ENCODE measurements at regions not wholly inside any gene's neighbourhood (a gene's known extent, or its start where the extent isn't known, plus 50 kb on each side); places are given as distances from the start of the nearest gene placed in this dataset.

DNA sequence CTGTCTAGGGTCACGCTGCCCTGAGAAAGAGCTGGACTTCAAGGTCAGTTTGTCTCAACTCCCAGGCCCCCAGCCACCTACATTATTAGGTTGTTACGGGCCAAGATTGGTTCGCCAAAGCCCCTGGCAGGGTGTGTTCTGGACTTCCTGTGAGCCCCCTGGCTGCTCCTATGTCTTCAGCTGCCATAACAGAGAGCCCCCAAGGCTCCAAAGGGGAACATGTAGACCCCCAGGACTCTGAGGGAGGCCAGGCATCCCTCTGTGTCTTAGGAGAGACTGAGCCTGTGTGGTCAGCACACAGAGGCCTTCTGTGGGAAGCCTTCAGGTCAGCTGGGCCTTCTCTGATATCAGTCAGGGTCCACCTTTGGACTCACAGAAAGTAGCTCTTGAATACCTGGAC, 58.3 kb downstream of the INHBB start:
- no peaks in the 10 kb centered on the region for H3K36me3 ChIP-seq
- H3K27ac ChIP-seq: no peak overlapping the region
- no peaks in the 10 kb centered on the region for H3K9me3 ChIP-seq
- no peak overlapping the region for H3K4me3 ChIP-seq (ENCODE audit: low read depth in 1 of 2, low read length in 1 of 2)
- H3K27me3 ChIP-seq: no peaks in the 10 kb centered on the region
- no peaks in the 10 kb centered on the region for H3K4me1 ChIP-seq (ENCODE audit: control insufficient read depth in 1 of 2, insufficient read depth in 1 of 2, low read depth in 1 of 2, low read length in 1 of 2)
- TF ChIP-seq, protein P1, sequence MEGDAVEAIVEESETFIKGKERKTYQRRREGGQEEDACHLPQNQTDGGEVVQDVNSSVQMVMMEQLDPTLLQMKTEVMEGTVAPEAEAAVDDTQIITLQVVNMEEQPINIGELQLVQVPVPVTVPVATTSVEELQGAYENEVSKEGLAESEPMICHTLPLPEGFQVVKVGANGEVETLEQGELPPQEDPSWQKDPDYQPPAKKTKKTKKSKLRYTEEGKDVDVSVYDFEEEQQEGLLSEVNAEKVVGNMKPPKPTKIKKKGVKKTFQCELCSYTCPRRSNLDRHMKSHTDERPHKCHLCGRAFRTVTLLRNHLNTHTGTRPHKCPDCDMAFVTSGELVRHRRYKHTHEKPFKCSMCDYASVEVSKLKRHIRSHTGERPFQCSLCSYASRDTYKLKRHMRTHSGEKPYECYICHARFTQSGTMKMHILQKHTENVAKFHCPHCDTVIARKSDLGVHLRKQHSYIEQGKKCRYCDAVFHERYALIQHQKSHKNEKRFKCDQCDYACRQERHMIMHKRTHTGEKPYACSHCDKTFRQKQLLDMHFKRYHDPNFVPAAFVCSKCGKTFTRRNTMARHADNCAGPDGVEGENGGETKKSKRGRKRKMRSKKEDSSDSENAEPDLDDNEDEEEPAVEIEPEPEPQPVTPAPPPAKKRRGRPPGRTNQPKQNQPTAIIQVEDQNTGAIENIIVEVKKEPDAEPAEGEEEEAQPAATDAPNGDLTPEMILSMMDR (IDR thresholded peaks at IDR 0.05): no peak

DNA sequence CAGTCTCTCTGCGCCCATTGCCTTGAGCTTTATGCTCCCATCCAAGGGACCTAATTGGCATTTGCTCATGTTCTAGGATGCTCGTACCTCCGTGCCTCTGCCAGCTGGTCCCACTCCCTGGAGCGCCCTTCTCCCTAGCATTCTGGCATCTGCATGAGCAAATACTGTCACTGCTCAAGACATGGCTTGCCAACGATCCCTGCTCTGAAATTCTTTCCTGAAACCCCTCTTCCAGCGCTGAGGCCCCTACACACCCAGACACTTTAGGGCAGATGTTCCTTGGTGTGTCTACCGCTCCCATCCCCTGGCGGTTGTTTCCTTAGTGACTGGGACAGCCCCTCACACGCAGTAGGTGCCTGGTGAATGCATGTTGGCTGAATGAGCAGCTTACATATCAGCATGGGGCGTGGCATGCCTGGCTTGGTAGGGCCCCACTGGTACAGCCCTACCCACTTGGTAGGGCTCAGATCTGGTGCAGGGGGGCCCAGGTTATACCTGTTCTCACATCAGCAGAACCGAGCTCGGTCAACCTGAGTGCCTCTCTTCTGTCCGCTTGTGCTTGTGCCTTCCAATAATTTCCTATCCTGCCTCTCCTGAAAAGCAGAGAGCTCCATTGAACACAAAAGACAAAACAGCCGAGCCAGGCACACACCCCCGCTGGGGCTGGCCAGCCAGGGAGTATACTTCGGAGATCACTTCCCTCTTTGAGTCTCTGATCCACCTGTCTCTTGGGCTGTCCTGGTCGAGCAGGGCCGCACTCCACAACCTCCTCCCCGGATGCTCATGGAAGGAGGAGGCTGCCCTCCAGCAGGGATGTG, 59.2 kb downstream of the INHBB start:
- TF ChIP-seq, protein P1 (IDR thresholded peaks at IDR 0.05): no peak
- no peaks in the 10 kb centered on the region for H3K36me3 ChIP-seq
- no peaks in the 10 kb centered on the region for H3K27me3 ChIP-seq
- H3K9me3 ChIP-seq: no peaks in the 10 kb centered on the region
- H3K4me1 ChIP-seq (ENCODE audit: control insufficient read depth in 1 of 2, insufficient read depth in 1 of 2, low read depth in 1 of 2, low read length in 1 of 2): no peaks in the 10 kb centered on the region
- H3K27ac ChIP-seq: no peak overlapping the region
- no peak overlapping the region for H3K4me3 ChIP-seq (ENCODE audit: low read depth in 1 of 2, low read length in 1 of 2)

DNA sequence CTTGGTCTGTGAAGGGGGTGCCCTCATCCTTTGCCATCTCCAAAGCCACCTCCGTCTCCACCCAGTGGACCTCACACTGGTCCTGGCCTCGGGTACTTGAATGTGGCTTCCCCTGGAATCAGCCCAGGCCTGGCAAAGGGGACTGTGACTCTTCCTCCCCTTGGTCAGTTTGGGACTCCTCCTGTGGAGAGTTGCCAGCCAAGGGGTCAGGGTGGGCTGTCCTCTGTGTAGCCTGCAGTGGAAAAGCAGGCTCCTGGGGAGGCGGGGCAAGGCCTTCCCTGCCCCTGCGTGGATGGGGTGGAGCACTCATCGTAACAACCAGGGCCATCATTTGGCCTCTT, 59.8 kb downstream of the INHBB start:
- no peaks in the 10 kb centered on the region for H3K9me3 ChIP-seq
- no peak overlapping the region for H3K4me3 ChIP-seq (ENCODE audit: low read depth in 1 of 2, low read length in 1 of 2)

DNA sequence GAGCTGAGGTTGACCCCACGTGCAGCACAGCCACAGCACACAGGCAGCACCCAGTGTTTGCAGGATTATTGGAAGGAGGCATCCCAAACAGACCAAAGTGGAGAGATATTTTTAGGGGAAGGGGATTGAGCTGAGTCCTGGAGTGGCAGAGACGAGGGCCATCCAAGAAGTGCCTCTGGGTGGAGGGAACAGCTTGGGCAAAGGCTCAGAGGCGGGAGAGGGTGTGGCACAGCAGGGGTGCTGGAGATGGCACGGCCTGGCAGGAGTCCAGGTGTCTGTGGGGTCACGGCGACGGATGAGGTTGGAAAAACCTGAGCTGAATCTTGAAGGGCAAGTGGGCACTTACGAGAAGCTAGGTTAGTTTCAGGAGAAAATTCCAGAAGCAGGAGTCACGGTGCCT, 60.6 kb downstream of the INHBB start:
- no peaks in the 10 kb centered on the region for H3K27me3 ChIP-seq
- no peaks in the 10 kb centered on the region for H3K4me1 ChIP-seq (ENCODE audit: control insufficient read depth in 1 of 2, insufficient read depth in 1 of 2, low read depth in 1 of 2, low read length in 1 of 2)
- H3K27ac ChIP-seq: no peak overlapping the region
- H3K9me3 ChIP-seq: no peaks in the 10 kb centered on the region
- H3K36me3 ChIP-seq: no peaks in the 10 kb centered on the region
- TF ChIP-seq, protein P1 (IDR thresholded peaks at IDR 0.05): no peak
- H3K4me3 ChIP-seq (ENCODE audit: low read depth in 1 of 2, low read length in 1 of 2): no peak overlapping the region

More for the DNA sequence above, 59.8 kb downstream of the INHBB start:
- Histone ChIP-seq H3K27ac (no peak overlapping the region), H3K4me1 (ENCODE audit: control insufficient read depth in 1 of 2, insufficient read depth in 1 of 2, low read depth in 1 of 2, low read length in 1 of 2) (no peaks in the 10 kb centered on the region), H3K27me3 (no peaks in the 10 kb centered on the region), H3K36me3 (no peaks in the 10 kb centered on the region)
- TF ChIP-seq, protein P1 (IDR thresholded peaks at IDR 0.05): no peak

DNA sequence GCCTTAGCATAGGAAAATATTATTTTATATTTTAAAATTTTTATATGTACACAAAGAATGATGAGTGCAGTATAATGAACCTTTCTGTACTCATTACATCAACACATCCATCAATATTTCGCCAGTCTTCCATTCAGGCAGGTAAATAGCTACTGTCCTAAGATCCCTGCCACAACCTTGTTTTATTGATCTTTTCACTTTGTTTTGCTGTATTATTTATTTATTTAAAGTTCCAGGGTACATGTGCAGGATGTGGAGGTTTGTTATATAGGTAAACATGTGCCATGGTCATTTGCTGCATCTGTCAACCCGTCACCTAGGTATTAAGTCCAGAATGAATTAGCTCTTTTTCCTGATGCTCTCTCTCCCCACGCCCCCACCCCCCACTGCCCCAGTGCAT, 64.6 kb downstream of the INHBB start:
- H3K27me3 ChIP-seq: peaks cover 10% of the 10 kb centered on the region
- H3K36me3 ChIP-seq: no peaks in the 10 kb centered on the region
- H3K9me3 ChIP-seq: no peaks in the 10 kb centered on the region
- no peak overlapping the region for H3K4me3 ChIP-seq (ENCODE audit: low read depth in 1 of 2, low read length in 1 of 2)
- TF ChIP-seq, protein P1 (IDR thresholded peaks at IDR 0.05): no peak
- H3K4me1 ChIP-seq (ENCODE audit: control insufficient read depth in 1 of 2, insufficient read depth in 1 of 2, low read depth in 1 of 2, low read length in 1 of 2): no peaks in the 10 kb centered on the region
- H3K27ac ChIP-seq: no peak overlapping the region

Measured in neutrophil (primary cell).